Stimulated activated CD4-positive, alpha-beta T cell treated with anti-CD3 and anti-CD28 coated beads, Interleukin-1b, Interleukin-23, amount 100 ng/mL, for 4 hours (primary cell): ENCODE measurements at regions not wholly inside any gene's neighbourhood (a gene's known extent, or its start where the extent isn't known, plus 50 kb on each side); places are given as distances from the start of the nearest gene placed in this dataset.
A peak's percentile ranks its signal among the peaks of the same experiment; 100 is the strongest.

Experiments used
- DNase-seq, 2 donors: peaks; one replicate each; pipeline ENCODE4 v3.0.0-alpha.2; 2020; ENCODE audit warnings: low read depth in 2 of 2

DNA sequence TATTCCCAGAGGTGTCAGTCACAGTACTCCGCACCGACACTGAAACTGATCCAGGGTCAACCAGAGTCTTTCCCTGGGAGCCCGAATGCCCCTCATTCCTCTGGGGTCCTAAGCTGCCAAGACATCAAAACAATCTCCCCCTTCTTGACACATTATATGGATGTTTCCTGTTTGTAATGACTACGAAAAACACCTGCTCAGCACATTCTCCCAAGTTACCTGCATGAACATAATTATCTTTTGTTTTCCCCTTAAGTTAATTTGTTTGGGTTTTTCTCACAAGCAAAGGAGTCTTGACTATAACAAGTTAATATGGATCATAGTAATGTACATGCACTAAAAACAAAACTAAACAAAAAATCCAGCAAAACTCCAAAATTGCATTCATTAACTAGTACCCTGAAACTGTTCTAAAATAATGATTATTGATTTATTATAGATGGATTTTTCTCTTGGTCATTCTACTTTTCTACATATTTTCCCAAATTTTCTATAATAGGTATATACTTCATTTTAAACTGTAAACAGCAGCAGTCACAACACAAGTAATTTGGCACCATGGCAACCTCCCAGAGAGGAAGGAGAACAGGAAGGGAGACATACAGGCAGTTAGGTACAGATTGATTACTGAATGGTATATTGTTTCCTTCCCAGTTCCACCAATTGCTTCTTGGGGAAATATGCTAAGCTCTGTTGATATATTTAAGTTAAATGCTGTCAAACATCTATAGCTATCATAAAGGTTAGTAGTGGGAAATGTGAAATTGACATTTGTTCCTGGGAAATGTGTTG is 631.5 kb downstream of the METTL15 start:
- no peak for DNase-seq

DNA sequence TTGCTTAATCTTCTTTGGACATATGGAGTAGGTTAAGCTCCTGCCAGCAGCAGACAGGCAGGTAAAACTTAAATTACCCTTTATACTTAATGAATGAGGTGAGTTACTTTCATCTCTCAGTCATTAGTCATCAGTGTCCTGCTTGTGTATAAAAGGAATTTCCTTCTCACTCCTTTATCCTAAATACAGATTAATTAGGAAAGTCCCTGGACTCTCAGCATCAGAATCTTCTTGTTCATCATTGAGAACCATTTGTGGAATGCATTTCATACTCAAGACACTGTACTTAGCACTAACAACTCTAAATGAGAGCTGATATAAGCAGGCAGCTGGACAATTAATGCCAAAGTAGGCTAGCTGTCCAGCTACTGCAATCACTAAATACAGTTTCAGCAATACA is 630.4 kb downstream of the METTL15 start:
- DNase-seq = no peak

DNA sequence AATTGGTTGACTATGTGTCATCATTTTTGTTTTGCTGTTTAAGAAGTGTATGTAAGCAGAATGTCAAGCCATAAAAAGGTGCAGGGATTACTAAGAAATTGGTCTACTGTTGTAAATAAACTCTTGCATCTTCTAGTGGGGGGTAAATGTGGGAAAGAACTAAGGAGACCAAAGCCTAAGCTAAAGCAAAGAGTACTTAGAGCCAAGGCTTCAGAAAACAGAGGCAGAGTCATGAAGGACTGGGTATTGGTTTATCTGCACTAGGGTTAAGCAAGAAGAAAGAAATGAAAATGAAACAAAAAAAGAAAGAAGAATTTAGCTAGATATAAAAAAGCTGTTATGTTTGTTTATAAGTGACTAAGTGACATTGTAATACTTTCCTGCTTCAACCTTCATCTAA is 628.1 kb downstream of the METTL15 start:
- DNase-seq = no peak

DNA sequence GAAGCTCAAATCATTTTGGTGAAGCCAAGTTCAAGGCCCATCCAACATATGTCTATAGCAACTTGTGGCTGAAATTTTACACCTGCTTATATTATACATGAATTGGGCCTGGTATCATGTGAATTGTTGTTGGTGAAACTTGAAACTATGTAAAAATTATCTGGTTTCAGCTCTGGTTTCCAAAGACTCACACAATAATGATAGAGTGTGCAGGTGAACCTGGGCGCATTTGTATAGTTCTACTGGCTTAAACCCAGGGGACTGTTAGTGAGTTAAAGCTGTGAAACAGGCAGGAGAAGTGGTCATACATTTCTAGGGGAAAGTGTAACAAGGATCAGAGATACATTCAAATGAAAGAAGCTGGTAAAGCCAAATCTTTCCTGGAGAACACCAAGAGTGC is 627.3 kb downstream of the METTL15 start:
- DNase-seq = no peak

DNA sequence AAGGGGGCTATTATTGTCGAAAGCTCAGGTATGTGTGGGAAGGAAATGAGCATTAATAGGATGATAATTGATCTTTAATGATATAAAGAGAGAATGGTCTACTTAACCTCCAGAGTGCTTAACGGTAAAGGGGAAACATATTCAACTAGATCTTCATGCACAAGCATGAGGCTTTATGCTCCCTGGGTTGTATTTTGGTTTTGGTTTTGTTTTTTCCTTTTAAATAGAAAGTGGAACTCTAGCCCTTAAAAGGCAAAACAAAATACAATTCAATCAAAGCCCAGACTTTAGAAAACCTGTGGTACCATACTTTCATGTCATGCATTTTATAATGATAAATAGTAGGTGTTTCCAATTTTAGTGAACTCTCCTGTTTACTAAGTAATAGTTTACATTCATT is 622.7 kb downstream of the METTL15 start:
- DNase-seq = no peak

DNA sequence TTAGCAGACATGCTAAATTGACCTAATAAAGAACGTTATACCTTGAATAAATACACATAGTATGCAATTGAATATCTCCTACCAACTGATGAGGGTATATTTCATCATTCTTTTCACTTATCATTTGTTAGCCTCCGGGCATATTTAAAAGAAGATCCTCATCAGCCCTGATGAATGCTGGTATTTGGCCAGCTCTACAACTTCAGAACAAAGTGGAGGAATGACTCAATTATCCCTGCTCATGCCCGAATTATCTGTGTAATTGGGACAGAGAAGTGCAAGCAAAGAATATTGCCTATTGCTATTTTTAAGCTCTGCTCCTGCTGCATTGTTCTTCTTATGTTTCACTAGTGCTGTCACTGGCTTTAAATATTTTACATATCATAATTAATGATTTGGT is 622.1 kb downstream of the METTL15 start:
- DNase-seq = no peak

DNA sequence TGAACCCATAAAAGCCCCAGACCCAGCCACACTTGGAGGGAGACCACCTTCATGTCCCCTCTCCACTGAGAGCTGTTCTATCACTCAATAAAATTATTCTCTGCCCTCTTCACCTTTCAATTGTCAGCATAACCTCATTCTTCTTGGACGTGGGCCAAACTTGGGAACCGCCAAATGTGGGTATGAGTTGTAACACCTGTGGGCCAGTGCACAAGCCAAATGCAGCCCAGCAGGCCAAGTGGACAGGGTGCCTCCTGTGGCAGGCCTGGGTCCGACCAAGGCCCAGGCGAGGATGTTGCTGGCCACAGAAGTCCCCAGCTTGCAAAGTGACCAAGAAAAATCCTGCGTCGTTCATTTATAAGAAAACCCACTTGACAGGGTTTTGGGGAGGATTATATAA is 621.2 kb downstream of the METTL15 start:
- DNase-seq = no peak

DNA sequence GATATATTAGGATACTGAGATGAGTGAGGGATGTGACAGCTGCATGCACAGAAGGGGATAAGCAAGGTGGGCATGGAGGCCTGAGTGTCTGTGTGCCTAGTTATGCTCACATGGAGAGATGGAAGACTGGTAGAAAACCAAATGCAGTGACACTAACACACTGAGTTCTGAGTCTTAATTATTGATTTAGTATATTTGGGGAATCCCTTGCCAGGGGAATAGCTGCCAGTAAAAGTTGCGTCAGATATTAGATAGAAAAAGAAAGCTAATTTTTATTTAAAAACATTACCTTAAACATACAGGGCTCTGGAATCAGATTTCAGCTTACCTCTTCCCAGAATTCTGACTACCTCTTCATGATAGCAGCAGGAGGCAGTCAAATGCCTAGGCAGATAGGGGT is 620.5 kb downstream of the METTL15 start:
- no peak for DNase-seq

DNA sequence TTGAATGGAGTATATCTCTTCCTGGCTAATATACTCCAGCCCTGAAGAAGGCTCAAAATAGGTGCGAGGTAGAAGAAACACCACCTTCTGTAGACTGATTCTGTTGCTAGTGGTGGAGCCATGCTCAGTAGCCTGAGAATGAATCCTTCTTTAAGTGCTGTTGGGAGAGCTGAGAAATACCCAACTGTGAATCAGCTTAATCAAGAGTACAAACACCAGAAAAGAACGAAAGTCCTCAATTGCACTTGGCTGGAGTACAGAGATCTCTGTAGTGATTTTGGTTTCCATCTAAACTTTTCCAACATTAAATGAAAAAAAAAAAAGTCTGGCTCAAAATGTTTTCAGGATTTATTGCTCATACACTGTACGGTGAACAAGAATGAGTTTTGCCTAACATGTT is 619.1 kb downstream of the METTL15 start:
- no peak for DNase-seq

DNA sequence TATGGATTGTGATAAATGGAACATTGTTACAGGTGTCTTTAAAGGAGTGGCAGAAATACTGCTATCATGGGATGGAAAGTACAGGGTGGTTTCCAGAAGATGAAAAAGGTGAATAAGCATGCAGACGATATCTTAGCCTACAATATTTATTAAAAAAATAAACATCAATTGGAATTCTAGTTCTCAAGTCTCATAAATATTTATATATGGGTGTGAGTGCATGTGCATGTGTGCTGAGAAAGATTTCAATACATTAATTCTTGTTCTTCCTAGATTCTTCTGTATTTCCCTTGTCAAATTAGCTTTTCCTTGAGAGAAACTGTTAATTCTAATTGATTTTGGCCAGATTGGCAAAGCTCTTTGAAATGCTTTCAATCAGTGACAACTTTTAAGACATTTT is 618.2 kb downstream of the METTL15 start:
- no peak for DNase-seq

DNA sequence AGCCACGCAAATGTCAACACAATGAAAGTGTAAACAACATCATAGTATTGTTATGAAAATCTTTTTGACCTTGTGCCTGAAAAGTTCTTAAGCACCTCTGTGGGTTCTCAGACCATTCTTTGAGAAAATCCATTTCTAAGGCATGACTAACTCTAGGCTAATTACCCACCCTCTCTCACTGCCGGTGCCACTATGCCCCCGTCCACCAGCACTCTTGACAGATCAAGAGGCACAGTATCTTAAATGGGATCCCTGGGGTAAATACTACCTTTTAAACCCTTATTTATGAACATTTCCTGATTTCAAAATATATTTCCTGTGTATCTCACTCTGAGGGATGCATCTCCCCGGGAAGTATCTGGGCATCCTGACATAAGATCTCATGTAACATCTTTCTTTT is 607.5 kb downstream of the METTL15 start:
- DNase-seq = no peak

DNA sequence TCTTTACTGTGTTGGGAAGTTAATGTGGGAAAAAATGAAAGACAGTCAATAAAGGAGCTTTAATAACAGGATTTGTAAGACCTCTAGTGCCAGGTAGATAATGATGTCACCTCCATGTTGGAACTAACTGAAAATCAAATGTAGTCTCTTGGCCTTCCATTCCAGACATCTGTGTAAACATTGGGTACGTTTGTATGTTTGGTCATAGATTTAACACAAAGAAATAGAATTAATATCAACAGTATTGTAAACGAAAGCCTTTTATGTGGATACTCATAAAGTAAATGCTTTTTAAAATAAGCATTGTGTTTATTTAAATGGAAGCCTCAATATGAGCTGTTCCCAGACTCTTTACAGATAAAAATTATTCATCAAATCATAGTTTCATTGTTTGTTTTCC is 605.7 kb downstream of the METTL15 start:
- DNase-seq = no peak

DNA sequence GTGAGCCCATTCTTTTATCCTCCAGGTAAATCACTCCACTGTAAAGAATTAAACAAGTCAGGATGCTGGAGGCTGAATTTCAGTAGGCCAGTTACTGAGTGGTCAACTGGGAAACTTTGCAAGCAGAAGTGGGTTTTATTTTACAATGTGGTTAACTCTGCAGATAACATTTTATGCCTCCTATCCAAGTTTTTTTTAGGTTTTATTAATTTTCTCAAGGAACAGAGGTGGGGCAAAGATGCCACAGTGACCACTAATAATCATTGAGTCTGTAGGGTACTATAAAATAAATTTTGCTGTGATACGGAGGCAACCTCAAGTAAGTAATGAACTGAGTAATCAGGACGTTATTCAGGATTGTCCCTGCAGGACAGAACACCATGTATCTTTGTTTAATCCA is 599.9 kb downstream of the METTL15 start:
- DNase-seq = no peak

DNA sequence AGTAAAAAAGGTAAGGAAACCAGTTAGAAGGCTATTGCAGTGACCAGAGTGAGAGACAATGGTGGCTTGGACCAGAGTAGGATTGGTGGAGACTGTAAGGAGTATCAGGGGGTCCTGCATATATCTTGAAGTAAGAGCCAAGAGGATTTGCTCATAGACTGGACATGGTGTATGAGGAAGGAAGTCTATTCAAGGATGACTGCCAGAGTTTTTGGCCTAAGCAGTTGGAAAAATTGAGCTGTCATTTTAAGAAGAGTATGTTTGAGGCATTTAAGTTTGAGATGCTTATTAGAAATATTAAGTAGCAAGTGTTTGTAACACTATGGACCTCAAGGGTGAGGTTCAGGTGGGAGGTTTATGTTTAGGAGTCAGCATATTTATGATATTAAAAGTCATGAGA is 596.6 kb downstream of the METTL15 start:
- DNase-seq = no peak

DNA sequence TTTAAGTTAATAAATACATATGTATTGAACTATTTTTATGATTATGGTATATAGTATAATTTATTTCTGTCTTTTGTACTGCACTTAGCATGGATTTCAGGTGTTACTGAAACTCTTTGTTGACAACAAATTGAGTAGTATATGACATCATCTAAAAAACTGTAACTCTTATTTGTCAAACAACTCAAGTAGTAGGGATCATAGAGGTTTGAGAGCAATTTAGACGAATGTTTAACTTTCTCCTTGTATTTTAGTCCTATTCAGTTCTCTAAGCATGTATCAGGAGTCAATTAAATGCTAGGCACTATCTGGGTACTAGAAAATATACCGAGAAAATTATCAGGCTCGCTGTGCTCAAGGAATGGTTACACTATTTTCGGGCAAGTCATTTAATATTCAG is 595.2 kb downstream of the METTL15 start:
- DNase-seq = no peak

DNA sequence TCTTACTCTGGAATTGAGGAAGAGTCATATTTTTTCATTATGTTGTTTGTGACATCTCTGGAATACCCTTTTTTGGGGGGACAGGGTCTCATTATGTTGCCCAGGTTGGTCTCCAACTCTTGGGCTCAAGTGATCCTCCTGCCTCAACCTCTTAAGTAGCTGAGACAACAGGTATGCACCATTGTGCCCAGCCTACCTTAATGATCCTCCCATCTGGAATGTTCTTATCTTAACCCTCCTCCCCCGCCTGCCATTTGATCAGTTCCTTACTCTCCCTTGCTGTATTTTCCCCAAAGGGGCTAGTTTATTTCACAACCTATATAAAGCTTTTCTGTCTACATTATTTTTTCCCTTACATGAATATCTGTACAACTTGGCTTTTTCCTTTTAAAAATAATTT is 594.7 kb downstream of the METTL15 start:
- DNase-seq = no peak

DNA sequence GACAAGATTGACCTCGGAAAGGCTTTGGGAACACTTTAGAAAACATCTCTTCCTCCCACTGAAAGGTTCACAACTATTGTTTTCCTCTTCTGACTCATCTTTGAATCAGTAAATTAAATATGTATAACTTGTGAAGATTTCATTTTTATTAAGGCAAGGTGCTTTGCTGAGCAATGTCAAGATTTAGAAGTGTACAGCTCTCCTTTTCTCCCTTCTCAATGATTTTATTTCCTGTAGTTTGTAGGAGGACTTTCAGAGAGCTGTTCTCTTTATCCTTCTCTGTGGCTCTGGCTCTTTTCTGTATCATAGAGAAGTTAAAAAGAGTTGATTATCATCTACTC is 594.2 kb downstream of the METTL15 start:
- no peak for DNase-seq

DNA sequence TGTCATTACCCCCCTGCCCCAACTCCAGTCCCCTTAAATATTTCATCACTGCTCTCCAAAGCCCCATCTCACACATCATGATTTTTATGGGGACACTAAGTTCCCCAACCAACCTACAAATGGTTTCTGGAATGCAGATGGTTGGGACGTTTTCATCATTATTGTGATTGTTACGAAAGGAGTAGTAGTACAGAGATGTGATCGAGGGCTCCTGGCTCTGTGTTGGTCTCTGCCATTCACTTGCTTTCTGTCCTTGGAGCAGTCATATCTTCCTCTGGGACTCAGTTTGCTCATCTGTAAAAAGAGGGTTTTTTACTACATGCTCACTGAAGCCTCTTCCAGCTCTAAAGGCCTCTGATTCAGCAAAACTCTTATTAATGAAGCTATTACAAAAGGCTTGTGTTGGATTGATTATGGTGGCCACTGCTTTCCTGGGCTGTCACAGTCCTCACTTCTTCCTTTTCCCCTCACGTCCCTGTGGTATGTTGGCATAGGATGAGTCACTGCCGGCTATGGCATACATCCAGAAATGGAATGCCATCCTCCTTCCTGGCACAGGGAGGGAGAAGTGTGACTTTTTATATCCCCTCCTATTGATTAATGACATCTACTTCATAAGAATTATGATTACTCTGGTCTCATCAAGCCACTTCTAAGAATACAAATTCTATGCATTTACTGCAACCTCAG is 593.7 kb downstream of the METTL15 start:
- no peak for DNase-seq

DNA sequence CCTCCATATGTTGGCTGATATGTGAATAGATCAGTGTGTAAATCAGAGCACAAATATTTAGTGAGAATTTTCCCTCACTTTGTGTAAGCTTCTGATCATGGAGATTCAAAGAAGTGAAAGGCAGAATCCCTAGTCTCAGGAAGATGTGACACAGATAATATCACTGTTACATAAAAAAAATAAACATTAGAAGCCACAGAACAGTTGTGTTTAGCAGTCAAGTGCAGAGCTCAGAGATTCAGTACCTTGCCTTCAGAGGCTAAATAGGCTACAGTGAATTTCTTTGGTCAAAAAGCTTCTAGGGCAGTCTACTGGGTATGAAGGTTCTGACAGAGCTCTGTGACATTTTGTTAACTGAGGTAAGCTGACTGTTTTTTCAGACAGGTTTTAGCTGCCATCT is 591.5 kb downstream of the METTL15 start:
- DNase-seq = no peak

DNA sequence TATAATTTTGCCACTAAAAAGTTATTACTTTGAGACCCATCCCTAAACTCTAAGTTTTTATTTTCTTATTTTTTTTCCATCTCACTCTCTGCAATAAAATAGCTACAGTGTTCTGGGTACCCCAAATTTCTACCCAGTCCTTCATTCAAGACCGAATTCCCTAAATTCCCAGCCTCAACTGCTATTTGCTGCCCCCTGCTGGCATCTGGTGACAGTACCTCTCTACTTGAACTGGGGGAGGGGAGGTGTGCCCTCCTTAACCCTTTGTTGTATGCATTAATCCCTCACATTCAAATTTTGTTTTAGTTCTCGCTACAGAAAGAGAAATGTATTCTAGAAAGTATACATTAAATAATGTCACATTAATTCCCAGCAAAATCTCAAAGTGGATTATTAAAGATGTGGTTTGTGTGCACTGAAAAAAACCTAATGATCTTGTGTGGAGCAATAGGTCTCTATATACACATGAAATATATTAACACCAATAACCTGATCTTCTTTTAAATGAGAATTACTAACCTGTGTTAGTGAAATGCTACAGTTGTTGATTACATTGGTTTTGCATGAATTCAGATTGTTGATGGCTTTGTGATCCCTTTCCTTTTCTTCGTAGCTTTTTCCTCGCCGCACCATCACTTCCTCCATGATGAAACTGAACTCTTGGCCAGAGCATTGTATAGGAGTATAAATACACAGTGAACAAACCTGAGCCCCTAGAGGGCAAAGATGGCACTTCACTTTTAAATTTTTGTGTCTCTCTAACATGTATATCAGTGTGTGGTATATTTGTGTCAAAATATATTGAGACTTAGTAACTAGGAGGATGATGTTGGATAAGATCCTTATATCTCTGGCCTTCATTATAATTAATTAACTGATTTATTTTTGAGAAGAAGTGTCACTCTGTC is 590.0 kb downstream of the METTL15 start:
- DNase-seq = peak in 1 of 2 donors; percentile 4

DNA sequence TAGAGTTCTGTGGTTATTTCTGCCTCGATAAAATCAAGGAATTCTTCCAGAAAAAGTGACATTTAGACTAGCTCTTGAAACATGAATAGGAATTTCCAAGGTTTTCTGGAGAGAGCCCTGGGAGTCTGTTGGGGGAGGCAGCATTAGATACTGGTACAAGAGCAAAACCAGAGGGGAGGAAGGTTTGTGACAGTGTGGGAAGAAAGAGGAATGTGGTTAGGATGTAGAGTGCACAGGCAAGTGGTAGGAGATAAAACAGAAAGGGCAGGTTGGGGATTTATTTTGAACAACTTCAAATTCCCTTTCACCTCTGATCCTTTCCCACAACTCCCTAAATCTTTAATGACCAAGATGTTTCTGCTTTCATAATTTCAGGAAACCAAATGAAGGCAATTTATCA is 588.4 kb downstream of the METTL15 start:
- no peak for DNase-seq

DNA sequence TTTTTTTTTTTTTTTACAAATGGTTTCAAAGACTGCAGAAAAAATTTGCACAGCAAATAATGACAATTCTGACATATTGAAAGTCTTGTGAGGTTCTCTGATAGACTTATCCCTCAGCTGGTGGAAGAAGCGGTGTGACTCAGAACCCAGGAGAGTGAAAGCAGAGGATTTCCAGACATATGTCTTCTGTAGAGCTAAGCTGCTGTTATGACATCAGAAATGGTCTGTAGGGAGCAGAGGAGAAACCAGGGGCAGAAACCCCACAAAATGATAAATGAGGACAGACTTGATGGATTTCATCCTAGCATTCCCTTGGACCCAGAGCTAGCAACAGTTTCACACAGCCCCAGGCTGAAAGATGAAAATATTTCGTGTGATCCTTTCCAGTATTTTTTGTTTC is 582.6 kb downstream of the METTL15 start:
- no peak for DNase-seq
